ENCODE measurements at regions not wholly inside any gene's neighbourhood (a gene's known extent, or its start where the extent isn't known, plus 50 kb on each side); places are given as distances from the start of the nearest gene placed in this dataset.

- intact Hi-C loops (cut with DNase I), result no loop called here
- WGBS (ENCODE audit: insufficient coverage, low coverage, low lambda C conversion rate, missing lambda C conversion rate), result 33% methylated on average over 1 of the region's 1 CpG
Measured at GRCh38 chr5:107127878-107128277, 542.9 kb downstream of the EFNA5 start.

GRCh38 chr5:107126341-107126740 is 544.4 kb downstream of the EFNA5 start:
- H3K4me3 ChIP-seq, result no peak overlapping the region
- 56% methylated on average over 3 of the region's 3 CpGs for WGBS (ENCODE audit: insufficient coverage, low coverage, low lambda C conversion rate, missing lambda C conversion rate)
- H3K27me3 ChIP-seq, result no peaks in the 10 kb centered on the region
- no peak overlapping the region for H3K27ac ChIP-seq
- TF ChIP-seq CTCF (IDR thresholded peaks at IDR 0.05) (no peak), POLR2A (IDR thresholded peaks at IDR 0.05) (no peak)
- H3K9me3 ChIP-seq, result no peaks in the 10 kb centered on the region
- no peaks in the 10 kb centered on the region for H3K4me1 ChIP-seq
- DNase-seq, result no peak
- H3K36me3 ChIP-seq, result no peaks in the 10 kb centered on the region
- intact Hi-C loops (cut with DNase I), result no loop called here
- ATAC-seq, result no peak

More at GRCh38 chr5:107127878-107128277, 542.9 kb downstream of the EFNA5 start:
- Histone ChIP-seq H3K27me3 (no peaks in the 10 kb centered on the region), H3K27ac (no peak overlapping the region), H3K36me3 (no peaks in the 10 kb centered on the region), H3K4me1 (no peaks in the 10 kb centered on the region), H3K4me3 (no peak overlapping the region), H3K9me3 (no peaks in the 10 kb centered on the region)
- DNase-seq, result no peak
- ATAC-seq, result no peak
- TF ChIP-seq POLR2A (IDR thresholded peaks at IDR 0.05) (no peak), CTCF (IDR thresholded peaks at IDR 0.05) (no peak)

- Histone ChIP-seq H3K27me3 (no peaks in the 10 kb centered on the region), H3K27ac (no peak overlapping the region), H3K4me1 (no peaks in the 10 kb centered on the region), H3K4me3 (no peak overlapping the region), H3K36me3 (no peaks in the 10 kb centered on the region), H3K9me3 (no peaks in the 10 kb centered on the region)
- TF ChIP-seq CTCF (IDR thresholded peaks at IDR 0.05) (no peak), POLR2A (IDR thresholded peaks at IDR 0.05) (no peak)
- no peak for ATAC-seq
- 48% methylated on average over 1 of the region's 1 CpG for WGBS (ENCODE audit: insufficient coverage, low coverage, low lambda C conversion rate, missing lambda C conversion rate)
- no peak for DNase-seq
- intact Hi-C loops (cut with DNase I), result no loop called here
Measured at GRCh38 chr5:107124376-107124775, 546.4 kb downstream of the EFNA5 start.

- no peaks in the 10 kb centered on the region for H3K9me3 ChIP-seq
- no peak for DNase-seq
- no peak overlapping the region for H3K27ac ChIP-seq
- no peaks in the 10 kb centered on the region for H3K27me3 ChIP-seq
- TF ChIP-seq CTCF (IDR thresholded peaks at IDR 0.05) (no peak), POLR2A (IDR thresholded peaks at IDR 0.05) (no peak)
- intact Hi-C loops (cut with DNase I), result no loop called here
- H3K4me1 ChIP-seq, result no peaks in the 10 kb centered on the region
- WGBS (ENCODE audit: insufficient coverage, low coverage, low lambda C conversion rate, missing lambda C conversion rate), result 51% methylated on average over 2 of the region's 2 CpGs
- no peak overlapping the region for H3K4me3 ChIP-seq
- no peaks in the 10 kb centered on the region for H3K36me3 ChIP-seq
- ATAC-seq, result no peak
Measured at GRCh38 chr5:107123014-107123413, 547.7 kb downstream of the EFNA5 start.

Data from right lobe of liver (tissue), 6 donors.